OCI-LY7 (cell line): ENCODE measurements at regions not wholly inside any gene's neighbourhood (a gene's known extent, or its start where the extent isn't known, plus 50 kb on each side); places are given as distances from the start of the nearest gene placed in this dataset.

Source experiments
- EZH2phosphoT487 ChIP-seq: fragments of 200-600 bp; sonication (generic); IDR thresholded peaks from 2 replicates; pipeline ENCODE4 v1.6.1; 2018; ENCODE audit warnings: low read depth, borderline replicate concordance, mild to moderate bottlenecking, mixed run types, antibody characterized with exemption, low read length, moderate library complexity, mixed read lengths
- TF ChIP-seq, protein P1 (sequence below): fragments of 200-600 bp; sonication (generic); conservative IDR thresholded peaks from 2 replicates; pipeline ENCODE4 v1.5.1; 2014; ENCODE audit warnings: mild to moderate bottlenecking, antibody characterized with exemption, low read length, moderate library complexity, mixed read lengths

DNA sequence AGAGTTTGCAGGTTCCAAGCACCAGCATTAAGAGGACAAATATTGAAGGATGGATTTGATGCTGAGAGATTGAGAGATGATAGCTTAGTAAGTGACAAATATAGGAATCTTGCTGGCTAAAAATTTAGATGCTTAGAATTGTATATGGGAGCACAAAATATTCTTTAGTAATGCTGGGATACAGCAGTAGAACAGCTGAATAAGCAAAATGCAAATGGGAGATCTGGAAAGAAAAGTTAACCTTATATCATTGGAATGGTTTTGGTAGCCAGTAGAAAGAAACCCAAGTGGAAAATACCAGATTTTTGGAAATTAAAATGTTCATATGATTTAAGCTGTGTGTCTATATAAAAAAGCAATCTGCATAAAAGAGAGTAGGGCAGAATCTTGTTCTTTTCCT, 308.6 kb upstream of the CPEB2 start:
- TF ChIP-seq, protein P1, sequence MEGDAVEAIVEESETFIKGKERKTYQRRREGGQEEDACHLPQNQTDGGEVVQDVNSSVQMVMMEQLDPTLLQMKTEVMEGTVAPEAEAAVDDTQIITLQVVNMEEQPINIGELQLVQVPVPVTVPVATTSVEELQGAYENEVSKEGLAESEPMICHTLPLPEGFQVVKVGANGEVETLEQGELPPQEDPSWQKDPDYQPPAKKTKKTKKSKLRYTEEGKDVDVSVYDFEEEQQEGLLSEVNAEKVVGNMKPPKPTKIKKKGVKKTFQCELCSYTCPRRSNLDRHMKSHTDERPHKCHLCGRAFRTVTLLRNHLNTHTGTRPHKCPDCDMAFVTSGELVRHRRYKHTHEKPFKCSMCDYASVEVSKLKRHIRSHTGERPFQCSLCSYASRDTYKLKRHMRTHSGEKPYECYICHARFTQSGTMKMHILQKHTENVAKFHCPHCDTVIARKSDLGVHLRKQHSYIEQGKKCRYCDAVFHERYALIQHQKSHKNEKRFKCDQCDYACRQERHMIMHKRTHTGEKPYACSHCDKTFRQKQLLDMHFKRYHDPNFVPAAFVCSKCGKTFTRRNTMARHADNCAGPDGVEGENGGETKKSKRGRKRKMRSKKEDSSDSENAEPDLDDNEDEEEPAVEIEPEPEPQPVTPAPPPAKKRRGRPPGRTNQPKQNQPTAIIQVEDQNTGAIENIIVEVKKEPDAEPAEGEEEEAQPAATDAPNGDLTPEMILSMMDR = no peak
- TF ChIP-seq EZH2phosphoT487 = no peak
